ENCODE measurements at regions not wholly inside any gene's neighbourhood (a gene's known extent, or its start where the extent isn't known, plus 50 kb on each side); places are given as distances from the start of the nearest gene placed in this dataset.

DNA sequence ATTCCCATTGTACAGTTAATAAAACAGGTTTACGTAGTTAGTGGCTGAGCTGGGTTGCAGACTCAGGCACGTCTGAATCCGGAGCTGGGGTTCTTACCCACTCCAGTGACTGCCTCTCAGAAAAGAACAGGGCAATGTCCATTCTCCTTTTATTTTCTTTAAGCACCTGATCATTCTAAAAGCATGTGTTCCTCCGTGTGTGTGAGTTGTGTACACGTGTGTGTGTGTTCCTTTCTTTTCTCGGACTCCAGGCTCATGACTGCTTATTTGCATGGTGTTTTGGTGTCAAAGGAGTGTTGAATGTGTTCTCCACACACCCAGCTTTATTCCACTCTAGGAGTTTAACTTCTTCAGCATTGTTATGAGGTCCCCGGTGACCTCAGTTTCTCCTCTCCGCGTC lies 260.1 kb downstream of the SNX10 start:
- DNase-seq (ENCODE audit: low read depth, low spot score) = no peak

DNA sequence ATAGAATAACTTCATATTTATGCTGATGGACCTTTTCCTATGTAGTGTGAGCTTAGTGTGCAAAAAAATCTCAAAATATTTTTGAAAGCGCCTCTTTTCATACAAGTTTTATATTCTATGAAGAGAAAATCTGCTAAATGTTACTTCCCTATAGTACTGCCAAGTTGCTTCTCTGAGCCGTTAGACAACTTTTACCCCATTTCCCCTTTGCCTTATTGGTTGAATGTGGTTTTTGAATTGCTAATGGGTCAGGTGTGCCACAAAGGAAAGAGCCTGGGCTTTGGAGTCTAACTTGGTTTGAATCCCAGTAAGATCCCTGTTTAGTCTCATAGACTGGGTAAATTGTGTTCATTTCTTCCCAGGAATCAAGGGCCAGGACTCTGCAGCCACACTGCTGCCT lies 261.5 kb downstream of the SNX10 start:
- no peak for DNase-seq (ENCODE audit: low read depth, low spot score)

- no peak for DNase-seq (ENCODE audit: low read depth, low spot score)
Measured at GRCh38 chr7:26553582-26553981, 261.9 kb downstream of the SNX10 start.

- no peak for DNase-seq (ENCODE audit: low read depth, low spot score)
Measured at GRCh38 chr7:26554952-26555351, 263.3 kb downstream of the SNX10 start.

- no peak for DNase-seq (ENCODE audit: low read depth, low spot score)
Measured at GRCh38 chr7:26556061-26556881, 264.6 kb downstream of the SNX10 start.

- DNase-seq (ENCODE audit: low read depth, low spot score) = no peak
Measured at GRCh38 chr7:26560526-26561256, 269.0 kb downstream of the SNX10 start.

- no peak for DNase-seq (ENCODE audit: low read depth, low spot score)
Measured at GRCh38 chr7:26562841-26563240, 271.2 kb downstream of the SNX10 start.

GRCh38 chr7:26563406-26563805 lies 271.7 kb downstream of the SNX10 start:
- no peak for DNase-seq (ENCODE audit: low read depth, low spot score)

DNA sequence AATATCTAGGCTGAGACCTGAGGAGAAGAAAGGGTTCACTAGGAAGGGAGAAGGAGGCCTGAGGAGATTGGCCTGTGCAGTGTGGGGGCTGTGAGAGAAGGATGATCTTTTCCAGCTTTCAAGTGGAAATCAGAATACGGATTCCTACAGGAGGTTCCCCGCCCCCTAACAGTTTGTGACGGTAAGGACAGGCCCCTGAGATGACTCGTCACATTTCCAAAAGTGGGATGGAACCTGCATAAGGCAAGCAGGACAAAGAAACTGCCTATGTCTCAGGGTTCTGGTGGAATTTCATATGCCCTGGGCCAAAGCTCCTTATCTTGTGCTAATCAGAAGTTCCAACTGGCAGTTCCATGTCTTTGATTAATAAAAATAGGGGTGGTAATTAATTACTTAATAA lies 275.6 kb downstream of the SNX10 start:
- no peak for DNase-seq (ENCODE audit: low read depth, low spot score)

GRCh38 chr7:26574476-26574875 lies 282.8 kb downstream of the SNX10 start:
- DNase-seq (ENCODE audit: low read depth, low spot score) = no peak

DNA sequence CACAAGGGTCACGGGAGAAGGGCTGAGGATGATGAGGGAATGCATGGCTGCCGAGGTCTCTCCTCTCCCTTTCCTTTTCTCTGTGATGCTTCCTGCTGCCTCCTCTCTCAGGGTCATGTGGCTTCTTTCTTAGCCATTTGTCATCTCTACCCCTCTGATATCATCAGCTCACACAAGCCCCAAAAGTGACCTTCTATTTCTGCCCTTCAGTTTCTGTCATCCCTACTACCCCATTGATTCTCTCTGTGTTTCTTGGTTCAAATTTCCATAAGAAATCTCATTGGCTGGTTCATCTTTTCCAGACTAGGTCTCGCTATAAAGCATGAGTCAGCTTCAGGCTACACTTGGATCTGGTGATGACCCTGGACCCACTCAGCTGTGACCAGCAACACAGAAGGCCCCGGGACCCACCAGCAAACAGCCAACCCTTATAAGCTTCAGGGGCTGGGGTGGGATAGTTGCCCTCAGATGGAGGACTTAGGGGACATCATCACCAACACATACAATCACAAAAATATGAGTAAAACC lies 284.3 kb downstream of the SKAP2 start:
- no peak for DNase-seq (ENCODE audit: low read depth, low spot score)

- DNase-seq (ENCODE audit: low read depth, low spot score) = no peak
Measured at GRCh38 chr7:26580711-26581110, 283.7 kb downstream of the SKAP2 start.

- no peak for DNase-seq (ENCODE audit: low read depth, low spot score)
Measured at GRCh38 chr7:26583094-26583648, 281.2 kb downstream of the SKAP2 start.

GRCh38 chr7:26584326-26584725 lies 280.1 kb downstream of the SKAP2 start:
- no peak for DNase-seq (ENCODE audit: low read depth, low spot score)

- no peak for DNase-seq (ENCODE audit: low read depth, low spot score)
Measured at GRCh38 chr7:26584987-26585665, 279.3 kb downstream of the SKAP2 start.

- no peak for DNase-seq (ENCODE audit: low read depth, low spot score)
Measured at GRCh38 chr7:26587536-26587935, 276.9 kb downstream of the SKAP2 start.

GRCh38 chr7:26588511-26588910 lies 275.9 kb downstream of the SKAP2 start:
- DNase-seq (ENCODE audit: low read depth, low spot score) = no peak

GRCh38 chr7:26590709-26591108 lies 273.7 kb downstream of the SKAP2 start:
- DNase-seq (ENCODE audit: low read depth, low spot score) = no peak

DNA sequence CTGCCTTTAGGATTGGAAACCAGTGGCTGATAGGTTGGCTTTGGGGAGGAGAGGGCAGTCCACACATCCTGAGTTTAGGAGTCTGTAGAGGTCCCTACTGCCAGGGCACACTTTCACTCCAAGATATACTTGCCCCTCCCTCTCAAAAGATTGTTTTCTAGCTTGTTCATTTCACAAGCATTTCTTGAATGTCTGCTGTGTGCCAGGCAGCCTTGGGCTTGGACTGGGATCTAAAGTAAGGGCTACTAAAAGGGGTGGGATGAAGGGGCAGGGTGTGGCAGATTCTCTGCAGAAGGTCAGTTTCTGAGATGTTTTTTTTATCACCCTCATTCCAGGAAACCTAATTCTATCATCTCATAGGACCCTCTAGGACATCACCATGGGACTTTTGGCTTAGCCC lies 272.4 kb downstream of the SKAP2 start:
- no peak for DNase-seq (ENCODE audit: low read depth, low spot score)

GRCh38 chr7:26593393-26593792 lies 271.0 kb downstream of the SKAP2 start:
- DNase-seq (ENCODE audit: low read depth, low spot score) = no peak

GRCh38 chr7:26593896-26594295 lies 270.5 kb downstream of the SKAP2 start:
- DNase-seq (ENCODE audit: low read depth, low spot score) = no peak

- DNase-seq (ENCODE audit: low read depth, low spot score) = no peak
Measured at GRCh38 chr7:26594553-26594952, 269.8 kb downstream of the SKAP2 start.
